Esophagus squamous epithelium (tissue), 4 donors: ENCODE measurements at regions not wholly inside any gene's neighbourhood (a gene's known extent, or its start where the extent isn't known, plus 50 kb on each side); places are given as distances from the start of the nearest gene placed in this dataset.

ENCODE experiments used
- CTCF ChIP-seq, 6 experiments: fragments of 450-650 bp in 4 of 6; fragments of 200-600 bp in 2 of 6; sonication (generic) in 2 of 6; IDR thresholded peaks; one replicate each; pipeline ENCODE4 v1.5.1; 2016 to 2019; ENCODE audit warnings: antibody characterized with exemption in 6 of 6, mild to moderate bottlenecking in 4 of 6, moderate library complexity in 4 of 6
- POLR2A ChIP-seq, 4 donors: fragments of 450-650 bp; IDR thresholded peaks; one replicate each; pipeline ENCODE4 v1.6.1; 2017; ENCODE audit warnings: antibody characterized with exemption in 4 of 4, mild to moderate bottlenecking in 4 of 4, moderate library complexity in 3 of 4

- TF ChIP-seq CTCF (IDR thresholded peaks at IDR 0.05) = no peak
- TF ChIP-seq POLR2A (IDR thresholded peaks at IDR 0.05) = no peak
Measured at GRCh38 chr7:153084278-153084677, 324.7 kb downstream of the ACTR3B start.
